Stimulated activated effector memory CD8-positive, alpha-beta T cell treated with anti-CD3 and anti-CD28 coated beads, Interleukin-12 subunit alpha, Interleukin-12 subunit beta, amount 100 ng/mL, for 72 hours (primary cell): ENCODE measurements at regions not wholly inside any gene's neighbourhood (a gene's known extent, or its start where the extent isn't known, plus 50 kb on each side); places are given as distances from the start of the nearest gene placed in this dataset.
A peak's percentile ranks its signal among the peaks of the same experiment; 100 is the strongest.

ENCODE experiments used
- ATAC-seq: fragments of 150-1000 bp; cut with Tn5 transposase; 2 replicates; pipeline ENCODE4 v1.10.0; 2021
- DNase-seq, 2 donors: peaks; one replicate each; pipeline ENCODE4 v3.0.0; 2021 to 2022; ENCODE audit warnings: low spot score in 2 of 2
- H3K27ac Mint-ChIP-seq: one replicate; pipeline ENCODE4 v1.8.0; 2022; ENCODE audit warnings: mild to moderate bottlenecking, mixed read lengths
- H3K36me3 Mint-ChIP-seq: one replicate; pipeline ENCODE4 v1.8.0; 2022; ENCODE audit warnings: mild to moderate bottlenecking, mixed read lengths
- H3K4me1 Mint-ChIP-seq: one replicate; pipeline ENCODE4 v1.8.0; 2022; ENCODE audit warnings: mixed read lengths
- H3K4me3 Mint-ChIP-seq: one replicate; pipeline ENCODE4 v1.8.0; 2022; ENCODE audit warnings: mild to moderate bottlenecking, mixed read lengths
- H3K9me3 Mint-ChIP-seq: one replicate; pipeline ENCODE4 v1.8.0; 2022; ENCODE audit warnings: mixed read lengths

DNA sequence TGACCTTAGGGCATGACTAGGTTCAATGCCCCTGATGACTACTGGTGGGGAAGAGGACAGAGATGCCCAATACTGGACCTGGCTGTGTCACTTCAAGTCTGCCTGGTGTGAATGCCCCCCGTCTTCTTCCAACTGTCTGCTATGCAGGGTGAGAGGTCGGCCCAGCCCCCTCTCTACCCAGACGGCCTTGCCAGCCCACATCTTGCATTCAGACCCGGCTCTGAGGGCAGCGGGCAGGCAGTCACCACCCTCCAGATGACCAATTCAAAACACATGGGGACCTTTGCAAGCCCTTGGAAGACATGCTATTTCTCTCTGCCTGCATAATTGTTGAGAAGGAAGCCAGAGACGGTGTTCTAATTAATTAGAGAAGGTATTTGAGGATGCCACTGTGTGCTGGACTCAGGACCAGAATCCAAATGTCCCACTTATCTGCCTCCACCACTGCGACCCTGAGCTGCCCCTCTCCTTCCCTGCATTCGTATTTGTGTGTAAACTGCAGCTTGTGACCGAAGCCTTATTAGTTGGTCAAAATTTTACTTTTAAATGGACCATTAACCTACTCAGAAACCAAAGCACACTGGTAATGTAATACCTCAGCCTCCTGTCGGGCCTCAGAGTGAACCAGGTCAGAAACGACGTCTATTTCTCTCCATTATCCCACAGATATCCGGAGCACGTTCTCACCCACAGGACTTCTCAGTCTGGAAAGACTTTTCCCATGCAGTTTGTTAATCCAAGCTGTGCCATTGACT lies 407.0 kb downstream of the ZNF536 start:
- no peaks in the 10 kb centered on the region for H3K9me3 Mint-ChIP-seq
- H3K36me3 Mint-ChIP-seq: no peaks in the 10 kb centered on the region
- no peak overlapping the region for H3K27ac Mint-ChIP-seq
- H3K4me3 Mint-ChIP-seq: no peak overlapping the region
- no peak for DNase-seq
- ATAC-seq: no peak
- H3K4me1 Mint-ChIP-seq: no peaks in the 10 kb centered on the region

DNA sequence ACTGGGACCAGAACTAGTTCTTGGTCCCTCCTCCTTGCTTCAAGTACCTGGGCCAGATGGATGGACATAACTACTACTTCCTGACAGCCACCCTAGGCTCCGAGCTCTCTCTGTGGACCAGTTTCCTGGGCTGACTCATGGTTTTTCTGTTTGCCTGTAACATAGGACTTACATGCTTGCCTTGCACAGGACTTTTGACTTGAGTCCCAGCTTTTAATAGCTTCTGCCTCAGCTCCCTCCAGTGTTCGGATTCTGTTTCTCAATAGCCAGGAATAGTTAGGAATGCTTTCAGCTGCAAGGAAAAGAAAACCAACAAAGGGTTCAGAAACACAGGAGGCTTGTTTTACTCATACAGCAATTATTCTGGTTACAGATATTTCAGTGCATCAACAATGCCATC lies 405.9 kb downstream of the ZNF536 start:
- H3K9me3 Mint-ChIP-seq: peaks cover 4% of the 10 kb centered on the region
- no peaks in the 10 kb centered on the region for H3K4me1 Mint-ChIP-seq
- no peak for DNase-seq

DNA sequence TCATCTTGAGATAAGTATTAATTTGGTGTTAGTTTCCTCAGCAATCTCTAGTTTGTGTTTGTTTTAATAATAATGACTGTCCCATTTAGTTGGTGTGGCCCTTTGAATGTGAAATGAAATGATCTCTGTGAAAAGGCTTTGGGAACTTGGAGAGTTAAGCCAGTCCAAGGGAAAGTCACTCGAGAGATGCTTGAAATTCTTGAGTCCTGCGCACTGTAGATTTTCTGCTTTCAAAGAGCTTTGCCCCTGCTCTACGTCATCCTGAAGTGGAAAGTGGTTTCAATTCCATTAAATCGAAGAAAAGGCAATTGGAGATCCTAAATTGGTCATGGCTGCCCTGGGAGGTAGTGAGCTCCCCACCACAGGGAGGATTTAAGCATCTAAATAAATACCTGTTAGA lies 403.8 kb downstream of the ZNF536 start:
- no peaks in the 10 kb centered on the region for H3K36me3 Mint-ChIP-seq
- DNase-seq (no peak), ATAC-seq (no peak)
- no peak overlapping the region for H3K4me3 Mint-ChIP-seq
- no peaks in the 10 kb centered on the region for H3K4me1 Mint-ChIP-seq
- no peak overlapping the region for H3K27ac Mint-ChIP-seq
- H3K9me3 Mint-ChIP-seq: peaks cover 9% of the 10 kb centered on the region

More for the DNA sequence above, 405.9 kb downstream of the ZNF536 start:
- no peak overlapping the region for H3K27ac Mint-ChIP-seq
- peak; percentile 8 for ATAC-seq
- H3K4me3 Mint-ChIP-seq: no peak overlapping the region
- no peaks in the 10 kb centered on the region for H3K36me3 Mint-ChIP-seq

DNA sequence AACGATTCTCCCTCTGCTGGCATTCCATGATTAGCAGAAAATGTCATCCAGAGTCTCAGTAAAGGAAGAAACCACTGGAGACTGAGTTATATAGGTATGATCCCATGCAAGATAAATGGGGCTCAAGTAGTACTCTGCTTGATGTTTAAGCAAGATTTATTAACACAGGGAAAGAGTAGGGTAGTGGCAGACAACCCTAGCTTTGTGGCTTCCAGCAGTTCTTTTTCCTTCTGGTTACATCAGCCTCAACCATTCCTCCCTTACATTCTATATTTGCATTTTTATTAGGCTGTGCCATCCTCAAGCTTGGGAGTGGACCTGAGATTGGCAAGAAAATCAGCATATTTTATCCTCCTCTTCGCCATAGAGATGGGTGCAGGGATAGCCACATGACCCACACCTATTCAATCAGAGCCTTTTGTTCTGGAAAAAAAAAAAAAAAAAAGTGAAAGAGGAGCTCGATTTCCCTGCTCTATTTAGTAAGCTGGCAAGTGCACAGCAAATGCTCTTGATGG lies 402.1 kb downstream of the ZNF536 start:
- Mint-ChIP-seq H3K9me3 (peaks cover 9% of the 10 kb centered on the region), H3K27ac (no peak overlapping the region), H3K4me1 (no peaks in the 10 kb centered on the region), H3K36me3 (no peaks in the 10 kb centered on the region), H3K4me3 (no peak overlapping the region)
- ATAC-seq: no peak
- no peak for DNase-seq

DNA sequence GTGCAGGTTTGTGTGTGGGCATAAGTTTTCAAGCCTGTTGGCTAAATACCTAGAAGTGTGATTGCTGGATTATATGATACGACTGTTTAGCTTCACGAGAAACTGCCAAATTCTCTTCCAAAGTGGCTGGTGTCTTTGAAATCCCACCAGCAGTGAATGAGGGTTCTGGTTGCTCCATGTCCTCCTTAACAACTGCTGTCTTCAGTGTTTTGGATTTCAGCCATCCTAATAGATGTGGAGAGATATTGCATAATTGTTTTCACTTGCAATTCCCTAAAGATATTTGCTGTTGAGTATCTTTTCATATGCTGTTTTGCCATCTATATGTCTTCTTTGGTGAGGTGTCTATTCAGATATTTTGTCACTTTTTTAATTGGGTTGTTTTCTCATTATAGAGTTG lies 390.5 kb downstream of the ZNF536 start:
- Mint-ChIP-seq H3K4me3 (no peak overlapping the region), H3K9me3 (peaks cover 2% of the 10 kb centered on the region)
- no peak for DNase-seq

DNA sequence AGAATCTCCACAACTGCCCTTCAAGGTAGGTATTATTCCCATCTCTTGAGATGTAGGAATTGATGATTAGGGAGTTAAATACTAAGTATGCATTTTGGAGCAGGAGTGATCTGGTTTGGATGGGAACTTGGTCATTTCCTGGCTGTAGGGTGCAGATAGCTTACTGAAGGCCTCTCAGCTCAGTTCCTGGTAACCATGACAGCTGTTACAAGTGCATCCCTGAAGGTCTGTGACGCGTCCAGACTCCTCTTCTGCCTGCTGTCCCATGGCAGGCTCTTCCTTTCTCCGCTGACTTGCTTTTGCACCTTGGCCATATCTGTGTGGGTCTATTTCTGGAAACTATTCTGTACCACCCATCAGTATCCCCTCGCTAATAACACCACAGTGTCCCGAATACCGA lies 387.8 kb downstream of the ZNF536 start:
- H3K4me3 Mint-ChIP-seq: no peak overlapping the region
- H3K4me1 Mint-ChIP-seq: no peaks in the 10 kb centered on the region
- no peaks in the 10 kb centered on the region for H3K36me3 Mint-ChIP-seq
- H3K9me3 Mint-ChIP-seq: no peaks in the 10 kb centered on the region
- ATAC-seq: no peak
- no peak for DNase-seq
- H3K27ac Mint-ChIP-seq: no peak overlapping the region

More for the DNA sequence above, 390.5 kb downstream of the ZNF536 start:
- H3K36me3 Mint-ChIP-seq: no peaks in the 10 kb centered on the region
- ATAC-seq: no peak
- H3K27ac Mint-ChIP-seq: no peak overlapping the region
- H3K4me1 Mint-ChIP-seq: no peaks in the 10 kb centered on the region

DNA sequence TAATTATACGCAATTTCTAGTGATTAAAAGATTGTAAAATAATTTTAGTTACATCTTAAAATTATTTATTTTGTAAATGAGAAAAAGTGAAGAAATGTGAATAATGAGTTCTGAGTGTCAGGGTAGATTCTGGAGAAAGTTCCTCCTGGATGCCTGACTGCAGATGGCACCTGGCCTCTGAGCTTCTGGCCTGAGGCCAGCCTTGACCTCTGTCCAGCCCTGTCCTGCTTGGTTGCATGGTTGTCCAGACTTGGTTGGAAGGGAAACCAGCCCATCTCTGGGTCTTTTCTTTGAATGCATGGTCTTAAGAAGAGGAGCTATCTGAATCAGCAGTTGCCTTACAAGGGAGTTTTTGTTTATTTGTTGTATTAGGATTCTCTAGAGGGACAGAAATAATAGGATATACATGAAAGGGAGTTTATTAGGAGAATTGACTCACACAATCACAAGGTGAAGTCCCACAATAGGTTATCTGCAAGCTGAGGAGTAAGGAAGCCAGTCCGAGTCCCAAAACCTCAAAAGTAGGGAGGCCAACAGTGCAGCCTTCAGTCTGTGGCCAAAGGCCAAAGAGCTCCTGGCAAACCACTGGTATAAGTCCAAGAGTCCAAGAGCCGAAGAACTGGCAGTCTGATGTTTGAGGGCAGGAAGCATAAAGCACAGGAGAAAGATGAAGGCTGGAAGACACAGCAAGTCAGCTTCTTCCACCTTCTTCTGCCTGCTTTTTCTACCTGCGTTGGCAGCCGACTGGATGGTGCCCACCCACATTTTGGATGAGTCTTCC lies 385.8 kb downstream of the ZNF536 start:
- H3K36me3 Mint-ChIP-seq: no peaks in the 10 kb centered on the region
- H3K4me1 Mint-ChIP-seq: no peaks in the 10 kb centered on the region
- H3K9me3 Mint-ChIP-seq: no peaks in the 10 kb centered on the region
- no peak overlapping the region for H3K4me3 Mint-ChIP-seq
- no peak for DNase-seq
- no peak overlapping the region for H3K27ac Mint-ChIP-seq
- no peak for ATAC-seq

DNA sequence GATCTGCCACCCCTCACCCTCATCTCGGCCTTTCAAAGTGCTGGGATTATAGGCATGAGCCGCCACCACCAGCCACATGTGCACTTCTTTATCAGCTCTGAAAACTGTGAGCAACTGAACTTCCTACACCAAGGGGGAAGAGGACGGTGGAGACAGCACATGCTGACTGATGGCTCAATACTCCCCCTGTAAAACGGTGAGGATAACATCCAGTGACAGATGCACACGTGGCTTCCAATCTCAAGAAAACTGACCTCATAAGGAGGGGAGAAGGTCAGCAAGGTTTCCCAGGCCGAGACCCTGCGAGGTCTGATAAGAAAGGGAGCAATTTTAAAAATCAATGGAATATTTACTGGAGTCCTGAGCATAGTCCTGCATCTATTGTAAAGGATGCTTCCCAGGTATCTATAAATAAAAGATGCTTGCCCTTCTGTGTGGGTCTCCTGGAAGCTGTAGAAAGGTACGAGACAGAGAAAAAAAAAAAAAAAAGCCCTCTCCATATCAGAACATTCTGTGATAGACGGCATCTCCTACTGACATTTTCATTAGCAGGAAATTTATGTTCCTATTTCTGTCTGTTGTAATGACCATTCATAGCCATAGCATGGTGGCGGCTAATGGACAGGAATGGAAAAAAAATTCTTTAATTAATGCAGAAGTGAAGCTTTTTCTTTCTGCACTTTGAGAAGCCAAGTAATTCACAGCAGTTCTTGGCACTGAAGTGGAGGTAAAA lies 385.1 kb downstream of the ZNF536 start:
- Mint-ChIP-seq H3K36me3 (no peaks in the 10 kb centered on the region), H3K27ac (no peak overlapping the region), H3K9me3 (no peaks in the 10 kb centered on the region), H3K4me3 (no peak overlapping the region), H3K4me1 (no peaks in the 10 kb centered on the region)
- ATAC-seq: no peak
- DNase-seq: no peak

DNA sequence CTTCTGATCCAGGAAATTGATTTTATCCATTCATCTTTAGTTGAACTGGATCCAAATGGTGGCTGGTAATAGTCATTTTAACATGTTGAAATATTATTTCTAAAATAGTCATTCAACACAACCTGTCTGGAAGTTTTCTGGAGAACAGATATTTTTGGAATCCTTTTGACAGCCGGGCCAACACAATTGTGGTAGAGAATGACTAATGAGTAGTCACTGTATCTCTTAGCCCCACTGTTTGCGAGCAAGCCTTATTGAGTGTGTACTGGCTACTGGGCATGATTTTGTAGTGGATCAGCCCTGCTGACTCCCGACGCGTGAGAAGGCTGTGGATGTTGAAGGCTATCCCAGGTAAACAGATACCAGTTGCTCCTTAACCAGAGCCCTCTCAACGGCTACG lies 383.4 kb downstream of the ZNF536 start:
- no peak overlapping the region for H3K4me3 Mint-ChIP-seq
- H3K4me1 Mint-ChIP-seq: no peaks in the 10 kb centered on the region
- DNase-seq (no peak), ATAC-seq (no peak)
- H3K27ac Mint-ChIP-seq: no peak overlapping the region
- no peaks in the 10 kb centered on the region for H3K9me3 Mint-ChIP-seq
- no peaks in the 10 kb centered on the region for H3K36me3 Mint-ChIP-seq

DNA sequence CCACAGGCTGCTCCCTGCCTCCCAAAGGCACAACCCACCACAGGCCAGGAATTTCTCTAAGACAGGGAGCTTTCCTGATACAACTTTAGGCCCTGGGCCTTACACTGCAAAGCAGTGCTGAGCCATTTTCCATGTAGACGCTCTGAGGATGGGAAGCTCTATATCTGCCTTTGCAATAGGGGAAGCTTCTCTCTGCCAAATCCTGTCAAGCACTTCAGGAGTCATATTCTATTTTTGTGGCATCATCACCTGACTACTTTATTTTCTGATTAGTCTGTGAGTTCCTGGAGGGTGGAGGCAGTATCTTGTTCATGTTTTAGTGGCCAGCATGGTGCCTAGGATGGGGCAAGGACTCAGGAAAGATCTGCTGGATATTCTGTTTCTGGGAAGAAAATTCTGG lies 382.0 kb downstream of the ZNF536 start:
- Mint-ChIP-seq H3K27ac (no peak overlapping the region), H3K4me1 (no peaks in the 10 kb centered on the region), H3K9me3 (peaks cover 7% of the 10 kb centered on the region), H3K36me3 (no peaks in the 10 kb centered on the region), H3K4me3 (no peak overlapping the region)
- DNase-seq (no peak), ATAC-seq (no peak)

DNA sequence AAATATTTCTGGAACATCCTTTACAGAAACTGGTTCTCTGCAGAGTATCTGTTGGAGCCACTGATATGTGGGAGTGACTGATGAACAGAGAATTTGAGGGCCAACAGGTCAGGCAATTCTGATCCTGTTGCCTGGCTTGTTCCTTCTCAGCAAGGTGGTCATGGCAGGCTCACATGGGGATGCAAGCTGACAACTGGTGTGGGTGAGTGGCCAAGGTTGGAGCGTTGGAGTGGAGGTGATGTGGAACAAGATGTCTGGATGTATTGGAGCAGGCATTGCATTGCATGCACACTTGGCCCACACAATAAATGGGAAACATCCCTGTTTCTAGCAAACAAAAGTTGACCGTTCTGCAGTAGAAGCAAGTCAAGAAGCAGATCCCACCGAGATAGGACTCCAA lies 380.7 kb downstream of the ZNF536 start:
- H3K36me3 Mint-ChIP-seq: no peaks in the 10 kb centered on the region
- peaks cover 7% of the 10 kb centered on the region for H3K9me3 Mint-ChIP-seq
- no peak overlapping the region for H3K27ac Mint-ChIP-seq
- DNase-seq (no peak), ATAC-seq (no peak)
- H3K4me3 Mint-ChIP-seq: no peak overlapping the region
- H3K4me1 Mint-ChIP-seq: no peaks in the 10 kb centered on the region

DNA sequence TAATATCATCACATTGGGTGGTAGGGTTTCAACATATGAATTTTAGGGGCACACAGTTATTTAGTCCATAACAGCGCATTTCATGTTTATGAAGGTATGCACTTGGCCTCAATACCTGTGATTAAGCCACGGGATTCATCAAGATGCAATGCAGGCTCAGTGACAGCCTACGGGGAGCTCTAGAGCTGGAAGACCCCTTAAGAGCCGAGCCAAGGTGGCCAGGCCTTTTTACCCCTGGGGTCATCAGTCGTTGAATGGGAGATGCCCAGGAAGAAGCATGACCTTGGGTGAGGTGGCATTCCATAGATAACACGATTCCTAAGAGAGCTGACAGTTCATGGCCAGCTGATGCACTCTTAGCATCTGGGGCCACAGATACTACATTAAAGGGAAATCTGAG lies 380.0 kb downstream of the ZNF536 start:
- Mint-ChIP-seq H3K36me3 (no peaks in the 10 kb centered on the region), H3K4me1 (no peaks in the 10 kb centered on the region), H3K4me3 (no peak overlapping the region), H3K9me3 (peaks cover 7% of the 10 kb centered on the region), H3K27ac (no peak overlapping the region)
- ATAC-seq (no peak), DNase-seq (no peak)

DNA sequence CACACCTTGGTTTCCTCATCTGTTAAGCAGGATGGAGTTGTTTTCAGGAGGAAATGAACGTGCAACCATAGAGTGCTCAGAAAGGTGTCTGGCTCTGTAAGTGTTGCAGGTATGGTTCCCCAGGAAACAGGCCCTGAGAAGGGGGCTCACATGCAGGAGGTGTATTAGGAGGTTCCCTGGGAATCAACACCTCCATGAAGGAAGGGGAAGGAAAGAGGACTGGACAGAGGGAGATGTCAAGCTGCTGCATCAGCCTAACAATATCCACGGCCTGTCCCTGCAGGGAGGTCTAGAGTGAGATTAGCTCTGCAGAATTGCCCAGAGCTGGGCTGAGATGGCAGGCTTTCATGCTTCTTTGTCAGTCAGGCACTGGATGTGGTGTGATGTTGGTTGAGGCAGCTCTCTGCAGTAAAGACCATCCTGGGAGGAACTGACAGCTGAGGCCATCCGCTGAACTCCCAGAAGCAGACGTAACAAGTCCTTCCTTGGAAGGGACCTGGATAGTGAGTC lies 373.3 kb downstream of the ZNF536 start:
- H3K27ac Mint-ChIP-seq: no peak overlapping the region
- H3K9me3 Mint-ChIP-seq: peaks cover 7% of the 10 kb centered on the region
- ATAC-seq: no peak
- DNase-seq: peak in 1 of 2 donors; percentile 26
- no peak overlapping the region for H3K4me3 Mint-ChIP-seq
- no peaks in the 10 kb centered on the region for H3K4me1 Mint-ChIP-seq
- H3K36me3 Mint-ChIP-seq: no peaks in the 10 kb centered on the region

DNA sequence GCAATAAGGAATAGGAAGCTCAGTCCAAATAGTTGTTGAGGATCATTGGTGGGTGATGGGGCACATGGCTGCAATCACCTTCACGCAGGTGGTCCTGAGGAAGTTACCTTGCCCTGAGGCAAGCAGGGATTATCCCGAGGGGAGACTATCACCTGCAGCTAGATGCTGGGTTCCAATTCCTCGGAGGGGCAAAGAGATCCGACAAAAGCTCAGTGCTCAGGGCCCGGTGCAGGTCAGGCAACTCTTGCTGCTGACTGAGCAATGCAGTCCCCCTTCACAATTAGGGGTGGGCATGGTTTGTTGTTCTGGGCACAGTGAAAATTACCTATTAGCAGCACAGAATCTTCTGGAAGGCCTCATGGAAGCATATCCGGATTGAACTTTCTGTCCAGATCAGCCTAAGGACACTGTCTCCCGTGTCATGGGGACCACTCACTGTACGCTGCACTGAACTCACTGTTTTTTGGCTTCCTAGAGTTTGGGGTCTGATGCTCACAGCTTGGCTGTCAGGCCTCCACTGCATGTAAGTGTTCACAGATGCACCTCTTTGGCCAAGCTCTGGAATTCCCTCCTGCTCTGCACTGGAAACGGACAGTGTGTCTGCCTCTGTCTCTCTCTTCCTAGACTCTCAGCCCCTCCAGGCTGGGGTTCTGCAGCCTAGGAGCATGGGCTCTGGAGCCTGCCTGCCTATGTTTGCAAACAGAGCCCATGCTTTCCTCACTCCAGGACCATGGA lies 372.7 kb downstream of the ZNF536 start:
- H3K9me3 Mint-ChIP-seq: peaks cover 4% of the 10 kb centered on the region
- ATAC-seq (peak; percentile 19), DNase-seq (peak in 1 of 2 donors; percentile 13)
- no peaks in the 10 kb centered on the region for H3K36me3 Mint-ChIP-seq
- H3K27ac Mint-ChIP-seq: no peak overlapping the region
- H3K4me3 Mint-ChIP-seq: no peak overlapping the region
- no peaks in the 10 kb centered on the region for H3K4me1 Mint-ChIP-seq

DNA sequence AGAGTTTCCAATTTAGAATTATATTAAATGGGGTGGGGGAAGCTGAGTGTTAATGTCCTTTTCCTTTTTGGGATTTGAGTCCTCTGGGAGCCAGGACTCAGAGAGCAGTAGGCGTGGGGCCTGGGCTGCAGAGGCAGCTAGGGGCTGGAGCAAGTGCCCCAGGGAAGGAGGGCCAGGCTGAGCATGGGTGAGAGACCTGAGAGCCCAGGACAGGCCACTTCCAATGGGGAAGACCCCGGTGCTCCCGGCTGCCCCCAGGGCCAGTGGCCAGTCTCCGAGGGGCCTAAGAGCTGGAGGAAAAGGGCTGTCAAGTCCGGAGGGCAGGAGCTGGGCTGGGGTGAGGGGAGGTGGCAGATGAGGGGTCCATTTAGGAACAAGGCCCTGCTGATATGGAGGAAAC lies 371.5 kb downstream of the ZNF536 start:
- Mint-ChIP-seq H3K4me1 (no peaks in the 10 kb centered on the region), H3K36me3 (no peaks in the 10 kb centered on the region), H3K4me3 (no peak overlapping the region), H3K27ac (no peak overlapping the region), H3K9me3 (no peaks in the 10 kb centered on the region)
- DNase-seq (peak in 1 of 2 donors; percentile 10), ATAC-seq (no peak)
